Dermis microvascular lymphatic vessel endothelial cell (primary cell): ENCODE measurements at regions not wholly inside any gene's neighbourhood (a gene's known extent, or its start where the extent isn't known, plus 50 kb on each side); places are given as distances from the start of the nearest gene placed in this dataset.
"Not testable (repeated sequence)": the region's sequence is repeated elsewhere in the genome, so short reads cannot be mapped to it uniquely, and the experiment has no call there.

ENCODE experiments used
- DNase-seq, 2 donors: peaks; one replicate each; pipeline versions ENCODE4 v3.0.0 to v3.0.0-alpha.2; 2010; ENCODE audit warnings: low read depth in 2 of 2

DNA sequence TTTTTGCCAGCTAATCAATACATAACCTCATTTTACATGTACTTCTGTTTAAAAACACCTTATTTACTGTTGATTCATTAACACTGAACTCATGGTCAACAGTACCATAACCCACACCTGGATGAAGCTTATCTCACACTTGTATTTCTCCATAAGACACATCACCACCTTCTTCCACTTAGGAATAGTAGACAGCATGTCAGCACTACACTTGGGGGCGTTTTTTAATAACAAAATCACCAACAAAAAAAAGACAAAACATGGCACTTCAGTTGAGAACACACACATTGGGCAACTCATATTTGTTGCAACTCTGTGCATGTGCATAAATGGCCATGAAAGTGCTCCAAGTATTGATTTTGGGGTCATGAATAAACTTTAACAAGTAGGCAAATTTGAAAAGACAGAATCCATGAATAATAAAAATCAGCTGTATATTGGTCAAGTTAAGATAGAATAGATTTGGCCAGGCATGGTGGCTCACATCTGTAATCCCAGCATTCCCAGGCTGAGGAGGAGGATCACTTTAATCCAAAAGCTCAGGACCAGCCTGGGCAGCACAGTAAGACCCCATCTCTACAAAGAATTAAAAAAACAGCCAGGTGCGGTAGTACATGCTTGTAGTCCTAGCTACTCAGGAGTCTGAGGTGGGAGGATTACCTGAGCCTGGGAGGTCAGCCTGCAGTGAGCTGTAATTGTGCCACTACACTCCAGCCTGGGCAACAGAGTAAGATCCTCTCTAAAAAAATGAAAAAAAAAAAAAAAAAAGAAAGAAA, 84.4 kb upstream of the SRD5A2 start:
- no peak for DNase-seq

DNA sequence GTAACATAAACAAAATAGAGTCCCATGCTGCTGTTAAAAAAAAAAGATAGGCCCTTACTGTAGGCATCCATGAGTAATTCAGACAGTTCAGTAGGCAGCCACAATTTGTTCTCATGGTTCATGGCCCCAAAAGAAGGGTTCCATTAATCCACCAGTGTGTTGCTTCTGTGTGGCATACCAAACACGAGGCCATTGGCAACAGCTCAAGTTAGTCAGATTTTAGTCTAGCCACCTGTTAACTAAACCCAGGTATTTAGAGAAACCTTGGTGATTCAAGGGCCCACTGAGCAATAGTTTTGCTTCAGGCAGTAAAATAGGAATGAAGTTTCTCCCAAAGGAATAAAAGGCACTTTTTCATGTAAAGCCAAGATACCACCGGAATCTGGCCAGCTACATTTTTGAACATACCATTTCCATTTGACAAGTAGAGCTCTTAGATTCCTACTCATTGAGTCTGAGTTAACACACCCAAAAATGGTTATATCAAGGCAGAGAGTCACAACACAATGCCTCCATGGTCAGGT, 80.1 kb upstream of the SRD5A2 start:
- DNase-seq = no peak

DNA sequence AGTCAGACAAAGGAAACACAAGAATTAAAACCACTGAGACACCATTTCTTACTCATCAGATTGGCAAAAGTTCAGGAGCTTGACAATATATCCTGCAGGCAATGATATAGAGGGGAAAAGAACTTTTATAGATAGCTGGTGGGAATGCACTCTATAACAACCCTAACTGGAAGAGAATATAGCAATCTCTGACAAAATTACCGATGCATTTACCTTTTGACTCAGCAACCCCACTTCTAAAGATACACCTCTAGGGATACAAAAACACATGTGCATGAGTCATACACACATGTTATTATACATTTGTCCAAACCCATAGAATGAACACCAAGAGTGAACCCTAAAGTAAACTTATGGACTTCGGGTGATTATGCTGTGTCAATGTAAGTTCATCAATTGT, 79.4 kb upstream of the SRD5A2 start:
- DNase-seq = no peak

DNA sequence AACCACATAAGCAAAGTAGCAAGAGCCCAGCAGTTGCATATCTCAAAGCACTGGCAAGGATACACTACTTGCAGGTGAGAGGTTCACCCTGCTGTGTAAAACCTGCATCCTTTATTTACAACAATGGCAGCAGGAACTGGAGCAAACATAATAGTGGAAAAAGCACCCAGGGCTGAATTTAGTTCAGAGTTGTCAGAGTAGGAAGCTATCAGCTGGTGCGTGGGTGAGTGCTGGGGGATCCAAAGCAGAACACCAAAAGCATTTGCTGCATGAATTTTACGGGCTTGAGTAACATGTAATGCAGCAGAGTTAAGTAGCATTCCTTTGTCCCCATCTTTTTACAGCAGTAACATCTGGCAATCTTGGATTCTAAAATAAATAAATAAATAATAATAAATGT, 73.5 kb upstream of the SRD5A2 start:
- no peak for DNase-seq

DNA sequence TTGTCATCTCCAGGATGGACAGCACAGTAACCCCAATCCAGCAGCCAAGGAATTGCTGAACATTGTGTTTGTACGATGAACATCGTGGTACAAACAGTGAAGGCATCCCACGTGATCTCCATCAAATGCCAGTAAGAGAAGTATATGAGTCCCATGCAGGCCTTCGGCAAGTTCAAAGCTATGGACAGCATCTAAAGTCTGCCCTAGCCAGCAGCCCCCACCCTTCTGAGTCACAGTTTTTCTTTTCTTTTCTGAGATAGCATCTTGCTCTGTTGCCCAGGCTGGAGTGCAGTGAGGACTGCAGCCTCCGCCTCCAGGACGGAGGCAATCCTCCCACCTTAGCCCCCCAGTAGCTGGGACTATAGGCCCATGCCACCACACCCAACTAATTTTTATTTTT, 71.0 kb upstream of the SRD5A2 start:
- no peak for DNase-seq

DNA sequence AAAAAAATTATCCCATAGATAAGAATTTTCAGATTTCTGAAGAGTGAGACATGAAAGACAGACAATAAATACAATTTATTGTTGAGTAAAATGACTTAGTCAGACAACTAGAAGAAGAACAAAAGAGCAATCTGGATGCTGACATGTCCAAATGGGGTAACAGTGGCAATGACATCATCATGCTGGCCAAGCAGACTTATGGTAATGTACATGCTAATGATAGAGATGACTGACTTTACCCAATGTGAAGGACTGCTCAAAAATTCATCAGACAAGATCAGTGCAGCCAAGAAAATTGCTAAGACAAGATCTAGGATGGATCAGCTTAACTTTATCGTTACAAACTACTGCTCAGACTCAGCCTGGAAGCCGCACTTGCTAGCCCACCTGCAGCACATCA, 70.5 kb upstream of the SRD5A2 start:
- DNase-seq = no peak

DNA sequence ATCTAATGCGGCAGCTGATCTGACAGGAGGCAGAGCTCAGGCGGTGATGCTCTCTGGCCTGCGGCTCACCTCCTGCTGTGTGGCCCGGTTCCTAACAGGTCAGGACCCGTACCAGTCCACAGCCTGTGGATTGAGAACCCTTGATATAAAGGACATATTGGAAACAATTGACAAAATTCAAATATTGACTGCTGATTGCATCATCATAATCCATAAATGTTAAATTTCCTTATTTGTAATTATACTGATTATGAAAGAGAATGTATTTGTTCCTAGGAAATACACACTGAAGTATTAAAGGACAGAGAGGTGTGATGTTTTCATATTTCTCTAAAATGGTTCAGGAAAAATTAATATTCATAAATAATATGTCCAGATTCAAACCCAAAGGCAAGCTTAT, 63.8 kb upstream of the SRD5A2 start:
- DNase-seq = no peak

DNA sequence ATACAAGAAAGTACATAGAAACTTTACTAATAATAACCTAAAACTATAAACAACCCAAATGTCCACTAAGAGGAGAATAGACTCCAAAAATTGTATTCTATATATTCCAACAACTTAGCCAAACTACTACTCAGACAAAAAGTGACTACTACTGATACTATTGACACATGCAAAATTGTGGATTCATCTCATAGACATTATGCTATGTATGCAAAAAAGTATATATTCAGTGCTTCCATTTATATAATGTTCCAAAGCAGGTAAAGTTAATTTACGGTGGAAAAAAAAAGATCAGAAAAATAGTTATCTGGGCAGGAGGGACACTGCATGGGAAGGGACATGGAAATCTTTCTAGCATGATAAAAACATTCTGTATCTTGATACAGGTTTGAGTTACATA, 62.0 kb upstream of the SRD5A2 start:
- no peak for DNase-seq

DNA sequence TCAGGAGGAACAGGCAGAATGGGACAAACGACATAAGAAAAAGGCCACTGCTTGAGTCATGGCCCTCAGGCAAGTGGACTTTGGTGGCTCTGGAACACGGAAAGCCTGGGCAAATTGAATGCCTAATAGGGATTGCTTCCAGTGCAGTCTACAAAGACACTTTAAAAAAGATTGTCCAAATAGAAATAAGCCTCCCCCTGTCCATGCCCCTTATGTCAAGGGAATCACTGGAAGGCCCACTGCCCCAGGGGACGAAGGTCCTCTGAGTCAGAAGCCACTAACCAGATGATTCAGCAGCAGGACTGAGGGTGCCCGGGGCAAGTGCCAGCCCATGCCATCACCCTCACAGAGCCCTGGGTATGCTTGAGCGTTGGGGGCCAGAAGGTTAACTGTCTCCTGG, 51.5 kb upstream of the SRD5A2 start:
- not testable (repeated sequence) for DNase-seq
